Erythroblast (primary cell): ENCODE measurements at regions not wholly inside any gene's neighbourhood (a gene's known extent, or its start where the extent isn't known, plus 50 kb on each side); places are given as distances from the start of the nearest gene placed in this dataset.

Experiments used
- GATA1 ChIP-seq: IDR thresholded peaks from 2 replicates; pipeline ENCODE4 v1.6.1; 2011; ENCODE audit warnings: low read depth, mild to moderate bottlenecking, control low read depth, low read length, moderate library complexity
- POLR2A ChIP-seq: IDR thresholded peaks from 2 replicates; pipeline ENCODE4 v1.6.1; 2011; ENCODE audit warnings: mild to moderate bottlenecking, low read length

- no peak for TF ChIP-seq POLR2A
- no peak for TF ChIP-seq GATA1
Observed at GRCh38 chr7:142569851-142570250, 179.4 kb upstream of the PRSS1 start.
